HG03571 (cell line): ENCODE measurements at regions not wholly inside any gene's neighbourhood (a gene's known extent, or its start where the extent isn't known, plus 50 kb on each side); places are given as distances from the start of the nearest gene placed in this dataset.
"Not testable (repeated sequence)": the region's sequence is repeated elsewhere in the genome, so short reads cannot be mapped to it uniquely, and the experiment has no call there.

Experiments
- ATAC-seq: cut with Tn5 transposase; IDR thresholded peaks from one replicate; pipeline ENCODE4 v1.9.1; 2021; ENCODE audit not compliant: unreplicated experiment

GRCh38 chr18:77329651-77330050 is 80.0 kb downstream of the GALR1 start:
- ATAC-seq: no peak

GRCh38 chr18:77334876-77335275 is 85.2 kb downstream of the GALR1 start:
- ATAC-seq: no peak

- ATAC-seq: no peak
Measured at GRCh38 chr18:77337604-77338003, 88.0 kb downstream of the GALR1 start.

- ATAC-seq: no peak
Measured at GRCh38 chr18:77339093-77339492, 89.4 kb downstream of the GALR1 start.

GRCh38 chr18:77339623-77340022 is 90.0 kb downstream of the GALR1 start:
- no peak for ATAC-seq

- ATAC-seq: no peak
Measured at GRCh38 chr18:77340815-77341214, 91.2 kb downstream of the GALR1 start.

- no peak for ATAC-seq
Measured at GRCh38 chr18:77341527-77342325, 92.1 kb downstream of the GALR1 start.

GRCh38 chr18:77342736-77343135 is 93.1 kb downstream of the GALR1 start:
- ATAC-seq: no peak

GRCh38 chr18:77343846-77344510 is 94.3 kb downstream of the GALR1 start:
- ATAC-seq: no peak

- ATAC-seq: no peak
Measured at GRCh38 chr18:77344786-77345500, 95.3 kb downstream of the GALR1 start.

- ATAC-seq: no peak
Measured at GRCh38 chr18:77346208-77346810, 96.7 kb downstream of the GALR1 start.

- ATAC-seq: not testable (repeated sequence)
Measured at GRCh38 chr18:77353349-77353748, 103.7 kb downstream of the GALR1 start.

- no peak for ATAC-seq
Measured at GRCh38 chr18:77359561-77360314, 110.1 kb downstream of the GALR1 start.

GRCh38 chr18:77360315-77361190 is 110.9 kb downstream of the GALR1 start:
- ATAC-seq: no peak

- no peak for ATAC-seq
Measured at GRCh38 chr18:77361382-77361781, 111.7 kb downstream of the GALR1 start.

- no peak for ATAC-seq
Measured at GRCh38 chr18:77365667-77366066, 116.0 kb downstream of the GALR1 start.

GRCh38 chr18:77366067-77366719 is 116.5 kb downstream of the GALR1 start:
- no peak for ATAC-seq

- no peak for ATAC-seq
Measured at GRCh38 chr18:77366720-77367641, 117.3 kb downstream of the GALR1 start.
